Endodermal cell (in vitro differentiated cells): ENCODE measurements at regions not wholly inside any gene's neighbourhood (a gene's known extent, or its start where the extent isn't known, plus 50 kb on each side); places are given as distances from the start of the nearest gene placed in this dataset.

Experiments used
- DNase-seq: peaks from one replicate; pipeline ENCODE4 v3.0.0-alpha.2; 2017
- H3K27ac ChIP-seq: 2 replicates; pipeline ENCODE4 v1.5.1; 2013; ENCODE audit warnings: mild to moderate bottlenecking, low read depth, low read length, moderate library complexity
- H3K27me3 ChIP-seq: 2 replicates; pipeline ENCODE4 v1.6.1; 2013; ENCODE audit warnings: mild to moderate bottlenecking, low read length, moderate library complexity; ENCODE audit not compliant: insufficient read depth, control insufficient read depth, poor library complexity, severe bottlenecking
- H3K36me3 ChIP-seq: 2 replicates; pipeline ENCODE4 v1.7.0; 2013; ENCODE audit warnings: mild to moderate bottlenecking, low read length, moderate library complexity; ENCODE audit not compliant: control insufficient read depth, insufficient read depth
- H3K4me1 ChIP-seq: one replicate; pipeline ENCODE4 v1.7.0; 2013; ENCODE audit warnings: low read length; ENCODE audit not compliant: control insufficient read depth, insufficient read depth
- H3K4me3 ChIP-seq: 2 replicates; pipeline ENCODE4 v1.5.1; 2013; ENCODE audit warnings: mild to moderate bottlenecking, low read length, moderate library complexity
- H3K9ac ChIP-seq: 2 replicates; pipeline ENCODE4 v1.6.1; 2013; ENCODE audit warnings: mild to moderate bottlenecking, low read length, moderate library complexity; ENCODE audit not compliant: poor library complexity, severe bottlenecking; ENCODE audit errors: extremely low read depth
- H3K9me3 ChIP-seq: 2 replicates; pipeline ENCODE4 v1.6.1; 2013; ENCODE audit warnings: mild to moderate bottlenecking, low read length, moderate library complexity; ENCODE audit not compliant: control insufficient read depth
- H3K27ac Mint-ChIP-seq: 2 replicates; pipeline ENCODE4 v1.8.0; 2020; ENCODE audit warnings: mixed read lengths
- H3K27me3 Mint-ChIP-seq: 2 replicates; pipeline ENCODE4 v1.8.0; 2021; ENCODE audit warnings: mild to moderate bottlenecking, mixed read lengths; ENCODE audit not compliant: insufficient read depth
- H3K36me3 Mint-ChIP-seq: 2 replicates; pipeline ENCODE4 v1.8.0; 2020; ENCODE audit warnings: low read depth, mixed read lengths
- H3K4me1 Mint-ChIP-seq: 2 replicates; pipeline ENCODE4 v1.8.0; 2020; ENCODE audit warnings: mixed read lengths
- H3K4me3 Mint-ChIP-seq: 2 replicates; pipeline ENCODE4 v1.8.0; 2020; ENCODE audit warnings: mild to moderate bottlenecking, moderate library complexity, mixed read lengths
- H3K9me3 Mint-ChIP-seq: 2 replicates; pipeline ENCODE4 v1.8.0; 2020; ENCODE audit warnings: mild to moderate bottlenecking, mixed read lengths
- WGBS, 2 experiments: methylation state at CpG; one replicate each; pipeline versions ENCODE4 v1.1.5 to v1.1.7; 2013; ENCODE audit warnings: missing lambda C conversion rate in 2 of 2, mixed read lengths in 1 of 2; ENCODE audit not compliant: insufficient coverage in 1 of 2, insufficient read length in 1 of 2; 5-methylcytosine and 5-hydroxymethylcytosine counted together
- TF ChIP-seq, protein P1 (sequence below): fragments of 200-600 bp; sonication (generic); conservative IDR thresholded peaks from 2 replicates; pipeline ENCODE4 v1.5.0; 2021; ENCODE audit warnings: antibody characterized with exemption, mild to moderate bottlenecking

DNA sequence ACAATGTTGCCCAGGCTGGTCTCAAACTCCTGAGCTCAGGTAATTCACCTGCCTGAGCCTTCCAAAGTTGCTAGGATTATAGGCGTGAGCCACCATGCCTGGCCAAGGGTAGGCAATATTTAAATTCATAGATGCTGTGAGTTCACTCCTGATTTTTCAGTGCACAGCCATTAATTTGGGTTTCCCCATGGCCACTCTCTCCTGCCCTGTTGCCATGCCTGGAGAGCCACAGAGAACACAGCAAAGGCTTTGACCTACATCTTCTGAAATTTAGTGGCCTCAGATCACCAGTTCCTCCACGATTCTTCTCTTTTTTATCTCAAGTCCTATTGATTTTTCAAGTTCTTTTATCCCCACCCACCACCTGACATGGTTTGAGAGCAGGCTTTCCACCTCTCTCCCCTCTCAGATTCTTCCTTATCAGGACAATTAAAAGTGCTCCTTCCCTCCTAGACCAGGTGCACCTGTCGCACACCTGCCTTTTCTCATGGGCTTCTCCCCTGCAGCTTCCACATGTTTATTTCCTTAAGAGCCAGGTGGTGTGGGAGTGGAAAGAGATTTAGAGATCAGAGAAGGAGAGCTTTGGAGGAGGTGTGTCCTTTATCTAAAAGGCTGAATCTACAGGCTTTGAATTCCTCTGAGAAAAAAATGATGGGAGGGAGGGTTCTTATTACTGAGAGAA is 123.8 kb downstream of the ADRA2A start:
- 80 to 100% methylated on average over 2 to 3 of the region's 3 CpGs for WGBS, 2 experiments
- H3K9ac ChIP-seq, result no peak overlapping the region
- no peaks in the 10 kb centered on the region for H3K9me3 ChIP-seq
- H3K27me3 Mint-ChIP-seq, result peaks cover 2% of the 10 kb centered on the region
- no peaks in the 10 kb centered on the region for H3K36me3 Mint-ChIP-seq
- no peak for DNase-seq
- H3K4me1 ChIP-seq, result no peaks in the 10 kb centered on the region
- H3K27ac Mint-ChIP-seq, result no peak overlapping the region
- no peaks in the 10 kb centered on the region for H3K9me3 Mint-ChIP-seq
- H3K4me3 Mint-ChIP-seq, result no peak overlapping the region
- no peaks in the 10 kb centered on the region for H3K36me3 ChIP-seq
- TF ChIP-seq, protein P1, sequence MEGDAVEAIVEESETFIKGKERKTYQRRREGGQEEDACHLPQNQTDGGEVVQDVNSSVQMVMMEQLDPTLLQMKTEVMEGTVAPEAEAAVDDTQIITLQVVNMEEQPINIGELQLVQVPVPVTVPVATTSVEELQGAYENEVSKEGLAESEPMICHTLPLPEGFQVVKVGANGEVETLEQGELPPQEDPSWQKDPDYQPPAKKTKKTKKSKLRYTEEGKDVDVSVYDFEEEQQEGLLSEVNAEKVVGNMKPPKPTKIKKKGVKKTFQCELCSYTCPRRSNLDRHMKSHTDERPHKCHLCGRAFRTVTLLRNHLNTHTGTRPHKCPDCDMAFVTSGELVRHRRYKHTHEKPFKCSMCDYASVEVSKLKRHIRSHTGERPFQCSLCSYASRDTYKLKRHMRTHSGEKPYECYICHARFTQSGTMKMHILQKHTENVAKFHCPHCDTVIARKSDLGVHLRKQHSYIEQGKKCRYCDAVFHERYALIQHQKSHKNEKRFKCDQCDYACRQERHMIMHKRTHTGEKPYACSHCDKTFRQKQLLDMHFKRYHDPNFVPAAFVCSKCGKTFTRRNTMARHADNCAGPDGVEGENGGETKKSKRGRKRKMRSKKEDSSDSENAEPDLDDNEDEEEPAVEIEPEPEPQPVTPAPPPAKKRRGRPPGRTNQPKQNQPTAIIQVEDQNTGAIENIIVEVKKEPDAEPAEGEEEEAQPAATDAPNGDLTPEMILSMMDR, result no peak
- H3K27ac ChIP-seq, result no peak overlapping the region
- no peaks in the 10 kb centered on the region for H3K4me1 Mint-ChIP-seq
- H3K4me3 ChIP-seq, result no peak overlapping the region
- H3K27me3 ChIP-seq, result peaks cover 4% of the 10 kb centered on the region

DNA sequence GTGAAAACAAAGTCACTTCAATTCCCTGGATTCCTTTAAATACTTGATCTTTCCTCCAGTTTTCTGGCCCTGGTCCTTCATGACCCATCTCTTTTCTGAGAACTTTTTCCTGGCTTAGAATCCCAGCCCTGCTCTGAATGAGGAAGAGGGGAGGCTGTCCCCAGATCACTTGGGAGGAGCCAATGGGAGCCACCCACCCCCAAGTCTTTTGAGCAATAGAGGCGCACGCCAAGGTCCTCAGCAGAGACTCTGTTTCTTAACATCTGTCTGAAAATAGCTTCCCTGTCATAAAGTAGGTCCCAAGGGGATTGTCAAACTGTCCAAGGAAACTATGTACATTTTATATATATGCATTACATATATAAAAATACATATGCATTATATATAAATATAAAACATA is 126.8 kb downstream of the ADRA2A start:
- Mint-ChIP-seq H3K36me3 (no peaks in the 10 kb centered on the region), H3K4me3 (no peak overlapping the region), H3K9me3 (no peaks in the 10 kb centered on the region), H3K27me3 (peaks cover 9% of the 10 kb centered on the region), H3K4me1 (no peaks in the 10 kb centered on the region), H3K27ac (no peak overlapping the region)
- no peaks in the 10 kb centered on the region for H3K36me3 ChIP-seq
- H3K9ac ChIP-seq, result no peak overlapping the region
- TF ChIP-seq, protein P1, result no peak
- peaks cover 20% of the 10 kb centered on the region for H3K27me3 ChIP-seq
- DNase-seq, result no peak
- no peaks in the 10 kb centered on the region for H3K4me1 ChIP-seq
- WGBS, 2 experiments, result 86 to 92% methylated on average over 2 of the region's 2 CpGs
- H3K27ac ChIP-seq, result no peak overlapping the region
- H3K4me3 ChIP-seq, result no peak overlapping the region
- H3K9me3 ChIP-seq, result no peaks in the 10 kb centered on the region

DNA sequence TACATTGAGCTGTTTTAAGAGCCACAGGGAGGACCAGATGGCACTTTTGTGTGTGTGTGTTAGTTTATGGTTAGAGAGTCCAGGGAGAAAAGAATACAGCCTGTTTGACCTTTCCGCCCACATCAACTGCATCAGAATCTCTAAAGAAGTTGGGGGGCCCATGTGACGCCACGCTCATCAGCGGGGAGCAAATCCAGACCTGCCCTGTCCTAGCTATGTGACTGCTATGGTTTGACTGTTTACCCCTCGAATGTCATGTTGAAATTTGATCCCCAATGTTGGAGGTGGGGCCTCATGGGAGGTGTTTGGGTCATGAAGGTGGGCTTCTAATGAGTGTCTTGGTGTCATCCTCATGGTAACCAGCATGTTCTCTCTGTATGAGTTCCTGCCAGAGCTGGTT is 128.0 kb downstream of the ADRA2A start:
- DNase-seq, result no peak
- Histone ChIP-seq H3K4me1 (no peaks in the 10 kb centered on the region), H3K4me3 (no peak overlapping the region), H3K27me3 (peaks cover 28% of the 10 kb centered on the region), H3K27ac (no peak overlapping the region), H3K9me3 (no peaks in the 10 kb centered on the region), H3K9ac (no peak overlapping the region), H3K36me3 (no peaks in the 10 kb centered on the region)
- Mint-ChIP-seq H3K4me1 (no peaks in the 10 kb centered on the region), H3K27ac (no peak overlapping the region), H3K36me3 (no peaks in the 10 kb centered on the region), H3K9me3 (no peaks in the 10 kb centered on the region), H3K4me3 (no peak overlapping the region), H3K27me3 (peaks cover 15% of the 10 kb centered on the region)
- WGBS, 2 experiments, result 84 to 100% methylated on average over 1 to 5 of the region's 5 CpGs
- TF ChIP-seq, protein P1, result no peak
